B cell (primary cell): ENCODE measurements at regions not wholly inside any gene's neighbourhood (a gene's known extent, or its start where the extent isn't known, plus 50 kb on each side); places are given as distances from the start of the nearest gene placed in this dataset. TPM values are rescaled to one million over a fixed set of nuclear protein-coding genes. Genes with fewer than 3 reads are reported as not detected.

Experiments used
- ATAC-seq: fragments of 200-7000 bp; cut with Tn5 transposase; one replicate; pipeline ENCODE4 v1.10.0; 2021; ENCODE audit warnings: low read depth, mild to moderate bottlenecking, moderate number of reproducible peaks, moderate library complexity
- CTCF ChIA-PET: fragments of 350-600 bp; sonication (Branson Sonifier 250); formaldehyde crosslinking; loops from one replicate; lab custom pipeline; 2021; ENCODE audit warnings: antibody characterized with exemption, inconsistent platforms; lab: Charles Lee
- POLR2A ChIA-PET: fragments of 350-600 bp; sonication (Branson Sonifier 250); formaldehyde crosslinking; loops from one replicate; lab custom pipeline; 2021; ENCODE audit warnings: antibody characterized with exemption; lab: Charles Lee
- DNase-seq: peaks from one replicate; pipeline ENCODE4 v3.0.0; 2013
- H2AFZ ChIP-seq: 2 replicates; pipeline ENCODE4 v1.6.1; 2012; ENCODE audit warnings: mild to moderate bottlenecking, low read depth, low read length; ENCODE audit not compliant: insufficient read depth, poor library complexity, severe bottlenecking
- H3K27ac ChIP-seq, 2 donors: 1 replicate in 1 of 2; 2 replicates in 1 of 2; pipeline ENCODE4 v1.5.1; 2012 to 2013; ENCODE audit warnings: low read length in 2 of 2, mild to moderate bottlenecking in 2 of 2, moderate library complexity in 1 of 2
- H3K27me3 ChIP-seq, 4 experiments: fragments of 200-600 bp in 1 of 4; sonication (generic) in 1 of 4; replicated peaks in 1 of 4; 1 replicate in 2 of 4; 2 replicates in 2 of 4; pipeline versions ENCODE4 v1.6.1 to v1.7.0; 2013 to 2016; ENCODE audit warnings: low read length in 3 of 4, mild to moderate bottlenecking in 2 of 4, mixed read lengths in 1 of 4, moderate library complexity in 1 of 4; ENCODE audit not compliant: insufficient read depth in 4 of 4, control insufficient read depth in 3 of 4; ENCODE audit errors: control extremely low read depth in 1 of 4
- H3K36me3 ChIP-seq, 2 experiments: replicated peaks in 1 of 2; 1 replicate in 1 of 2; 2 replicates in 1 of 2; pipeline versions ENCODE4 v1.6.1 to v1.7.1; 2013; ENCODE audit warnings: low read length in 1 of 2; ENCODE audit not compliant: insufficient read depth in 2 of 2, control insufficient read depth in 1 of 2; ENCODE audit errors: control extremely low read depth in 1 of 2, extremely low read depth in 1 of 2
- H3K4me1 ChIP-seq, 2 donors: fragments of 200-600 bp in 1 of 2; sonication (generic) in 1 of 2; 1 replicate in 1 of 2; 2 replicates in 1 of 2; pipeline versions ENCODE4 v1.5.1 to v1.6.1; 2013 to 2017; ENCODE audit warnings: low read length in 2 of 2; ENCODE audit not compliant: control insufficient read depth in 2 of 2, insufficient read depth in 2 of 2
- H3K4me2 ChIP-seq: replicated peaks from 2 replicates; pipeline ENCODE3; 2012; ENCODE audit warnings: mild to moderate bottlenecking, low read depth, low read length; ENCODE audit not compliant: poor library complexity, severe bottlenecking
- H3K4me3 ChIP-seq, 5 experiments: fragments of 200-600 bp in 1 of 5; sonication (generic) in 1 of 5; 1 replicate in 3 of 5; 2 replicates in 2 of 5; pipeline versions ENCODE4 v1.5.1 to v1.7.0; 2011 to 2016; ENCODE audit warnings: low read length in 4 of 5, mild to moderate bottlenecking in 4 of 5, low read depth in 2 of 5, control low read depth in 1 of 5, moderate library complexity in 1 of 5; ENCODE audit not compliant: insufficient read depth in 1 of 5; ENCODE audit errors: control extremely low read depth in 1 of 5, extremely low read depth in 1 of 5
- H3K79me2 ChIP-seq: fragments of 200-600 bp; sonication (generic); one replicate; pipeline ENCODE4 v1.6.0; 2016; ENCODE audit warnings: low read length; ENCODE audit not compliant: control insufficient read depth, insufficient read depth
- H3K9ac ChIP-seq: fragments of 200-600 bp; sonication (generic); 2 replicates; pipeline ENCODE4 v1.6.1; 2017; ENCODE audit warnings: mild to moderate bottlenecking, low read length, moderate library complexity
- H3K9me3 ChIP-seq, 3 donors: one replicate each; pipeline versions ENCODE4 v1.6.1 to v1.7.1; 2013; ENCODE audit warnings: low read length in 2 of 3; ENCODE audit not compliant: control insufficient read depth in 2 of 3, insufficient read depth in 1 of 3; ENCODE audit errors: control extremely low read depth in 1 of 3
- H4K20me1 ChIP-seq: 2 replicates; pipeline ENCODE4 v1.6.0; 2012; ENCODE audit warnings: mild to moderate bottlenecking, low read length; ENCODE audit not compliant: insufficient read depth, control insufficient read depth, poor library complexity, severe bottlenecking
- H3K27ac Mint-ChIP-seq: one replicate; pipeline ENCODE4 v1.8.0; 2021; ENCODE audit warnings: mixed read lengths
- H3K27me3 Mint-ChIP-seq: one replicate; pipeline ENCODE4 v1.8.0; 2021; ENCODE audit warnings: mixed read lengths
- H3K4me1 Mint-ChIP-seq: one replicate; pipeline ENCODE4 v1.8.0; 2021; ENCODE audit warnings: mixed read lengths
- H3K4me3 Mint-ChIP-seq: one replicate; pipeline ENCODE4 v1.8.0; 2021; ENCODE audit warnings: mixed read lengths
- H3K9me3 Mint-ChIP-seq: one replicate; pipeline ENCODE4 v1.8.0; 2022; ENCODE audit warnings: mixed read lengths; ENCODE audit not compliant: insufficient read depth
- EZH2 ChIP-seq: IDR thresholded peaks from 2 replicates; pipeline ENCODE4 v1.6.1; 2012; ENCODE audit warnings: borderline replicate concordance, low read depth, mild to moderate bottlenecking, moderate library complexity, low read length; ENCODE audit not compliant: insufficient read depth, poor library complexity, severe bottlenecking
- WGBS: methylation state at CpG from one replicate; pipeline ENCODE4 v1.1.5; 2013; ENCODE audit warnings: missing lambda C conversion rate; ENCODE audit not compliant: insufficient coverage; 5-methylcytosine and 5-hydroxymethylcytosine counted together
- intact Hi-C: fragments of 100-400 bp; cut with micrococcal nuclease; formaldehyde crosslinking; loops from one replicate; pipeline ENCODE4 v1.10.0; 2022
- small RNA-seq: library from RNA; depleted of rRNA; stranded (forward); fragments of <200 nt; gene quantifications from one replicate; pipeline ENCODE3, GENCODE V24; 2012; ENCODE audit warnings: low replicate concordance, low read depth; ENCODE audit not compliant: insufficient read length
- TF ChIP-seq, protein P1 (sequence below): fragments of 200-600 bp; IDR thresholded peaks from one replicate; pipeline ENCODE4 v1.8.0; 2022; ENCODE audit warnings: antibody characterized with exemption, mild to moderate bottlenecking

DNA sequence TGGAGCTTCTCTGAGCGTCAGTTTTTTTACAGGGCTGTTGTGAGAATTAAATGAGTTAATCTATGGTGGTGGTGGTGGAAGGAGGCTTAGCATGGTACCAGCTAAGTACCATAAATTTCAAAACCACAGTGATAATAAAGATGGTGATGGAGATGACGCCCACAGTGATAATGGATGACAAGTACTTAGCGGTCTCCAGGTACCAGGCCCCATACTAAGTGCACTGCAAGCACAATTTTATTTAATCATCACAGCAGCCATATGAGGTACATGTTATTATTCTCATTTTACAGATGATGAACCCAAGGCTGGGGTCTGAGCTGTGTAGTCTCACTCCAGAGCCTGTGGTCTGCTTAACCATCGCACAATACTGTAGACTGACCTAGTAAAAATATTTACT, 75.1 kb downstream of the PAX1 start:
- DNase-seq (no peak), ATAC-seq (no peak)
- Mint-ChIP-seq H3K27ac (no peak overlapping the region), H3K4me3 (no peak overlapping the region), H3K4me1 (no peaks in the 10 kb centered on the region), H3K9me3 (peaks cover 8% of the 10 kb centered on the region), H3K27me3 (peaks cover 3% of the 10 kb centered on the region)
- no peak overlapping the region for H3K9ac ChIP-seq
- TF ChIP-seq, protein P1, sequence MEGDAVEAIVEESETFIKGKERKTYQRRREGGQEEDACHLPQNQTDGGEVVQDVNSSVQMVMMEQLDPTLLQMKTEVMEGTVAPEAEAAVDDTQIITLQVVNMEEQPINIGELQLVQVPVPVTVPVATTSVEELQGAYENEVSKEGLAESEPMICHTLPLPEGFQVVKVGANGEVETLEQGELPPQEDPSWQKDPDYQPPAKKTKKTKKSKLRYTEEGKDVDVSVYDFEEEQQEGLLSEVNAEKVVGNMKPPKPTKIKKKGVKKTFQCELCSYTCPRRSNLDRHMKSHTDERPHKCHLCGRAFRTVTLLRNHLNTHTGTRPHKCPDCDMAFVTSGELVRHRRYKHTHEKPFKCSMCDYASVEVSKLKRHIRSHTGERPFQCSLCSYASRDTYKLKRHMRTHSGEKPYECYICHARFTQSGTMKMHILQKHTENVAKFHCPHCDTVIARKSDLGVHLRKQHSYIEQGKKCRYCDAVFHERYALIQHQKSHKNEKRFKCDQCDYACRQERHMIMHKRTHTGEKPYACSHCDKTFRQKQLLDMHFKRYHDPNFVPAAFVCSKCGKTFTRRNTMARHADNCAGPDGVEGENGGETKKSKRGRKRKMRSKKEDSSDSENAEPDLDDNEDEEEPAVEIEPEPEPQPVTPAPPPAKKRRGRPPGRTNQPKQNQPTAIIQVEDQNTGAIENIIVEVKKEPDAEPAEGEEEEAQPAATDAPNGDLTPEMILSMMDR, result no peak
- no peak for TF ChIP-seq EZH2
- CTCF ChIA-PET, result no interaction called here
- no peak overlapping the region for H2AFZ ChIP-seq
- no peaks in the 10 kb centered on the region for H3K79me2 ChIP-seq
- no peak overlapping the region for H3K4me2 ChIP-seq
- H3K4me3 ChIP-seq, result no peak overlapping the region
- no peaks in the 10 kb centered on the region for H3K4me1 ChIP-seq
- intact Hi-C loops, result no loop called here
- no CpG with 5 or more reads among the region's 4 CpGs for WGBS
- no peak overlapping the region for H3K27ac ChIP-seq
- POLR2A ChIA-PET, result no interaction called here
- H3K36me3 ChIP-seq, result no peaks in the 10 kb centered on the region
- H3K9me3 ChIP-seq, result peaks cover 0 to 9% (median 0%) of the 10 kb centered on the region in 3 donors
- no peaks in the 10 kb centered on the region for H4K20me1 ChIP-seq
- H3K27me3 ChIP-seq, result no peaks in the 10 kb centered on the region

Small RNA genes lying in the stretch of these regions (small RNA-seq; reads per million reads assigned to genes)
- gene AL121912.1, result not detected
